Esophagus squamous epithelium (tissue), 5 donors: ENCODE measurements at regions not wholly inside any gene's neighbourhood (a gene's known extent, or its start where the extent isn't known, plus 50 kb on each side); places are given as distances from the start of the nearest gene placed in this dataset.

Experiments used
- DNase-seq: peaks from one replicate; lab custom pipeline; 2025; lab: John Stamatoyannopoulos, UW
- H3K27ac ChIP-seq, 4 donors: fragments of 200-600 bp; sonication (generic); one replicate each; pipeline ENCODE4 v1.5.1; 2016 to 2019; ENCODE audit warnings: mild to moderate bottlenecking in 1 of 4
- H3K27me3 ChIP-seq, 4 donors: fragments of 200-600 bp; sonication (generic); 1 replicate in 3 of 4; 2 replicates in 1 of 4; pipeline versions ENCODE4 v1.5.1 to v1.6.0; 2017 to 2021; ENCODE audit warnings: antibody characterized with exemption in 1 of 4
- H3K36me3 ChIP-seq, 3 donors: fragments of 200-600 bp; sonication (generic); one replicate each; pipeline ENCODE4 v1.5.1; 2016 to 2019
- H3K4me1 ChIP-seq, 3 donors: fragments of 200-600 bp; sonication (generic); one replicate each; pipeline ENCODE4 v1.5.1; 2017 to 2019
- H3K4me3 ChIP-seq, 4 donors: fragments of 200-600 bp; sonication (generic); 1 replicate in 3 of 4; 2 replicates in 1 of 4; pipeline ENCODE4 v1.5.1; 2016 to 2019; ENCODE audit warnings: mild to moderate bottlenecking in 2 of 4, moderate library complexity in 1 of 4
- H3K9me3 ChIP-seq, 3 donors: fragments of 200-600 bp; sonication (generic); one replicate each; pipeline ENCODE4 v1.5.1; 2016 to 2019
- CTCF ChIP-seq, 6 experiments: fragments of 450-650 bp in 4 of 6; fragments of 200-600 bp in 2 of 6; sonication (generic) in 2 of 6; IDR thresholded peaks; one replicate each; pipeline ENCODE4 v1.5.1; 2016 to 2019; ENCODE audit warnings: antibody characterized with exemption in 6 of 6, mild to moderate bottlenecking in 4 of 6, moderate library complexity in 4 of 6
- POLR2A ChIP-seq, 4 donors: fragments of 450-650 bp; IDR thresholded peaks; one replicate each; pipeline ENCODE4 v1.6.1; 2017; ENCODE audit warnings: antibody characterized with exemption in 4 of 4, mild to moderate bottlenecking in 4 of 4, moderate library complexity in 3 of 4
- WGBS, 2 donors: methylation state at CpG; one replicate each; pipeline ENCODE4 v1.1.5; 2018; 5-methylcytosine and 5-hydroxymethylcytosine counted together
- intact Hi-C: fragments of 100-400 bp; cut with DNase I; formaldehyde crosslinking; loops from one replicate; pipeline ENCODE4 v1.15.0; 2022
- donor health status: DM: yes; HTN: yes; CAD: no.

GRCh38 chr9:90727488-90727887 is 74.1 kb upstream of the SYK start:
- DNase-seq: no peak
- Histone ChIP-seq H3K36me3 (no peaks in the 10 kb centered on the region), H3K27ac (no peak overlapping the region), H3K4me1 (no peaks in the 10 kb centered on the region), H3K9me3 (no peaks in the 10 kb centered on the region), H3K4me3 (no peak overlapping the region), H3K27me3 (peaks cover 0 to 6% (median 0%) of the 10 kb centered on the region in 4 donors)
- no peak for TF ChIP-seq POLR2A (IDR thresholded peaks at IDR 0.05)
- no peak for TF ChIP-seq CTCF (IDR thresholded peaks at IDR 0.05)
- intact Hi-C loops: no loop called here
- WGBS, 2 donors: 73 to 80% methylated on average over 6 of the region's 6 CpGs

GRCh38 chr9:90726215-90726614 is 75.4 kb upstream of the SYK start:
- Histone ChIP-seq H3K4me1 (no peaks in the 10 kb centered on the region), H3K27me3 (peaks cover 0 to 6% (median 0%) of the 10 kb centered on the region in 4 donors), H3K9me3 (no peaks in the 10 kb centered on the region), H3K27ac (no peak overlapping the region), H3K36me3 (no peaks in the 10 kb centered on the region), H3K4me3 (no peak overlapping the region)
- intact Hi-C loops: no loop called here
- TF ChIP-seq CTCF (IDR thresholded peaks at IDR 0.05) (no peak), POLR2A (IDR thresholded peaks at IDR 0.05) (no peak)
- 80 to 97% methylated on average over 5 of the region's 5 CpGs for WGBS, 2 donors
- DNase-seq: no peak

GRCh38 chr9:90724880-90725279 is 76.7 kb upstream of the SYK start:
- WGBS, 2 donors: 75 to 89% methylated on average over 6 to 7 of the region's 7 CpGs

GRCh38 chr9:90724112-90724511 is 77.5 kb upstream of the SYK start:
- DNase-seq: no peak
- H3K36me3 ChIP-seq: no peaks in the 10 kb centered on the region
- no peak overlapping the region for H3K4me3 ChIP-seq
- H3K27me3 ChIP-seq: no peaks in the 10 kb centered on the region
- 81 to 86% methylated on average over 6 to 7 of the region's 7 CpGs for WGBS, 2 donors
- TF ChIP-seq POLR2A (IDR thresholded peaks at IDR 0.05) (no peak), CTCF (IDR thresholded peaks at IDR 0.05) (no peak)
- intact Hi-C loops: no loop called here
- no peaks in the 10 kb centered on the region for H3K9me3 ChIP-seq
- no peaks in the 10 kb centered on the region for H3K4me1 ChIP-seq
- no peak overlapping the region for H3K27ac ChIP-seq

More at GRCh38 chr9:90724880-90725279, 76.7 kb upstream of the SYK start:
- DNase-seq: no peak
- Histone ChIP-seq H3K4me3 (no peak overlapping the region), H3K27me3 (no peaks in the 10 kb centered on the region), H3K36me3 (no peaks in the 10 kb centered on the region), H3K4me1 (no peaks in the 10 kb centered on the region), H3K27ac (no peak overlapping the region), H3K9me3 (no peaks in the 10 kb centered on the region)
- TF ChIP-seq POLR2A (IDR thresholded peaks at IDR 0.05) (no peak), CTCF (IDR thresholded peaks at IDR 0.05) (no peak)
- intact Hi-C loops: no loop called here

GRCh38 chr9:90722071-90722470 is 79.4 kb upstream of the DIRAS2 start:
- no peak for TF ChIP-seq POLR2A (IDR thresholded peaks at IDR 0.05)
- TF ChIP-seq CTCF (IDR thresholded peaks at IDR 0.05): no peak
- Histone ChIP-seq H3K9me3 (no peaks in the 10 kb centered on the region), H3K36me3 (no peaks in the 10 kb centered on the region), H3K27me3 (no peaks in the 10 kb centered on the region), H3K4me3 (no peak overlapping the region), H3K4me1 (no peaks in the 10 kb centered on the region), H3K27ac (no peak overlapping the region)
- intact Hi-C loops: no loop called here
- no peak for DNase-seq
- WGBS, 2 donors: 16 to 28% methylated on average over 3 of the region's 3 CpGs
